Body of pancreas (tissue), 4 donors: ENCODE measurements at regions not wholly inside any gene's neighbourhood (a gene's known extent, or its start where the extent isn't known, plus 50 kb on each side); places are given as distances from the start of the nearest gene placed in this dataset.

Experiments used
- POLR2A ChIP-seq, 3 donors: fragments of 450-650 bp; IDR thresholded peaks; one replicate each; pipeline ENCODE4 v1.6.1; 2016; ENCODE audit warnings: antibody characterized with exemption in 3 of 3, mild to moderate bottlenecking in 2 of 3
- TF ChIP-seq, protein P1 (sequence below), 7 experiments: fragments of 450-650 bp in 4 of 7; fragments of 200-600 bp in 3 of 7; sonication (generic) in 3 of 7; IDR thresholded peaks; one replicate each; pipeline ENCODE4 v1.5.1; 2016 to 2019; ENCODE audit warnings: antibody characterized with exemption in 7 of 7

- TF ChIP-seq, protein P1, sequence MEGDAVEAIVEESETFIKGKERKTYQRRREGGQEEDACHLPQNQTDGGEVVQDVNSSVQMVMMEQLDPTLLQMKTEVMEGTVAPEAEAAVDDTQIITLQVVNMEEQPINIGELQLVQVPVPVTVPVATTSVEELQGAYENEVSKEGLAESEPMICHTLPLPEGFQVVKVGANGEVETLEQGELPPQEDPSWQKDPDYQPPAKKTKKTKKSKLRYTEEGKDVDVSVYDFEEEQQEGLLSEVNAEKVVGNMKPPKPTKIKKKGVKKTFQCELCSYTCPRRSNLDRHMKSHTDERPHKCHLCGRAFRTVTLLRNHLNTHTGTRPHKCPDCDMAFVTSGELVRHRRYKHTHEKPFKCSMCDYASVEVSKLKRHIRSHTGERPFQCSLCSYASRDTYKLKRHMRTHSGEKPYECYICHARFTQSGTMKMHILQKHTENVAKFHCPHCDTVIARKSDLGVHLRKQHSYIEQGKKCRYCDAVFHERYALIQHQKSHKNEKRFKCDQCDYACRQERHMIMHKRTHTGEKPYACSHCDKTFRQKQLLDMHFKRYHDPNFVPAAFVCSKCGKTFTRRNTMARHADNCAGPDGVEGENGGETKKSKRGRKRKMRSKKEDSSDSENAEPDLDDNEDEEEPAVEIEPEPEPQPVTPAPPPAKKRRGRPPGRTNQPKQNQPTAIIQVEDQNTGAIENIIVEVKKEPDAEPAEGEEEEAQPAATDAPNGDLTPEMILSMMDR (IDR thresholded peaks at IDR 0.05): no peak
- TF ChIP-seq POLR2A (IDR thresholded peaks at IDR 0.05): no peak
Measured at GRCh38 chr3:67821135-67821534, 166.7 kb upstream of the SUCLG2 start.
